Ovary (tissue), 3 donors: ENCODE measurements at regions not wholly inside any gene's neighbourhood (a gene's known extent, or its start where the extent isn't known, plus 50 kb on each side); places are given as distances from the start of the nearest gene placed in this dataset.

ENCODE experiments used
- EP300 ChIP-seq: sonication (generic); formaldehyde crosslinking; IDR thresholded peaks from one replicate; pipeline ENCODE4 v1.6.1; 2017; ENCODE audit warnings: antibody characterized with exemption
- POLR2A ChIP-seq: fragments of 450-650 bp; IDR thresholded peaks from one replicate; pipeline ENCODE4 v1.6.1; 2017; ENCODE audit warnings: antibody characterized with exemption, mild to moderate bottlenecking, moderate library complexity
- TF ChIP-seq, protein P1 (sequence below), 3 donors: fragments of 450-650 bp in 2 of 3; fragments of 200-600 bp in 1 of 3; IDR thresholded peaks; one replicate each; pipeline versions ENCODE4 v1.5.1 to v1.8.0; 2016 to 2022; ENCODE audit warnings: antibody characterized with exemption in 3 of 3, mild to moderate bottlenecking in 1 of 3
- donor health status: DM: no; HTN: no; CAD: no.

DNA sequence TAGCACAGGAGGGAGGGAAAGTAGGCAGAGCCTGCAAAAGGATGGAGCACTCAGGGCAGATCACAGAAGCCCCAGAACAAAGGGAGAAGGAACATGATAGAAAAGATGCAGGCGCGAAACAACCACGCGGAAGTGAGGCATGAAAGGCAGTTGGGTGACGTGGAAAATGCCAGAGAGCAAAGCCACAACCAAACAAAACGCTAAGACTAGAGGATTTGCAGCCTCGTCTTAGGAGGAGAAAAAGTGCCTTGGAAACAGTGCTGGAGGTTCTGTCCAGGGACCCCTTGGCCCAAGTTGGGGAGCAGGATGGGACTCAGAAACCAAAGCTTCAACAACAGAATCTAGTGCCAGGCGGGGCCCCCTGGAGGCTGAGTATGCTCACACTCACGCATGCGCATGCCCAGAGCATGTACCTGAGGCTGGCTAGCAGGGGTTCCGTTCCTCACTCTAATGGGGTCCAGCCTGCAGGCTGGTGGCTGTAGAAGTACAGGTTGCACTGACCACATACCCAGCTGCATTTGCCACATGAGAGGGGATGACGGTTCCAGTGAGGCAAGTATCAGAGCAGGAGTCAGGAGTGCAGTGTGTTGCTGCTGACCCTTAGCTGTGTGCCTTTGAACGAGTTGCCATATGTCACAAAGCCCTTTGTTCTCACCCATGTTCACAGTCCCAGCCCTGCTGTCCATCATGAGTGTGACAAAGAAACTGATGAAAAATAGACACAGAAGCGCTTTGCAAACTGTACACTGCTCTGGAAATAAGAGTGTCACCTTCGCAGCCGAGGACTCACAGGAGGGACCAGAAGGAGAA, 568.6 kb upstream of the CADM1 start:
- TF ChIP-seq, protein P1, sequence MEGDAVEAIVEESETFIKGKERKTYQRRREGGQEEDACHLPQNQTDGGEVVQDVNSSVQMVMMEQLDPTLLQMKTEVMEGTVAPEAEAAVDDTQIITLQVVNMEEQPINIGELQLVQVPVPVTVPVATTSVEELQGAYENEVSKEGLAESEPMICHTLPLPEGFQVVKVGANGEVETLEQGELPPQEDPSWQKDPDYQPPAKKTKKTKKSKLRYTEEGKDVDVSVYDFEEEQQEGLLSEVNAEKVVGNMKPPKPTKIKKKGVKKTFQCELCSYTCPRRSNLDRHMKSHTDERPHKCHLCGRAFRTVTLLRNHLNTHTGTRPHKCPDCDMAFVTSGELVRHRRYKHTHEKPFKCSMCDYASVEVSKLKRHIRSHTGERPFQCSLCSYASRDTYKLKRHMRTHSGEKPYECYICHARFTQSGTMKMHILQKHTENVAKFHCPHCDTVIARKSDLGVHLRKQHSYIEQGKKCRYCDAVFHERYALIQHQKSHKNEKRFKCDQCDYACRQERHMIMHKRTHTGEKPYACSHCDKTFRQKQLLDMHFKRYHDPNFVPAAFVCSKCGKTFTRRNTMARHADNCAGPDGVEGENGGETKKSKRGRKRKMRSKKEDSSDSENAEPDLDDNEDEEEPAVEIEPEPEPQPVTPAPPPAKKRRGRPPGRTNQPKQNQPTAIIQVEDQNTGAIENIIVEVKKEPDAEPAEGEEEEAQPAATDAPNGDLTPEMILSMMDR (IDR thresholded peaks at IDR 0.05), result no peak
- TF ChIP-seq POLR2A (no peak), EP300 (no peak)
